CD4-positive, alpha-beta T cell treated with Interleukin-15 for 1 hour (primary cell): ENCODE measurements at regions not wholly inside any gene's neighbourhood (a gene's known extent, or its start where the extent isn't known, plus 50 kb on each side); places are given as distances from the start of the nearest gene placed in this dataset.
"Not testable (repeated sequence)": the region's sequence is repeated elsewhere in the genome, so short reads cannot be mapped to it uniquely, and the experiment has no call there.

Experiments used
- DNase-seq: peaks from one replicate; pipeline ENCODE4 v3.0.0-alpha.2; 2020

DNA sequence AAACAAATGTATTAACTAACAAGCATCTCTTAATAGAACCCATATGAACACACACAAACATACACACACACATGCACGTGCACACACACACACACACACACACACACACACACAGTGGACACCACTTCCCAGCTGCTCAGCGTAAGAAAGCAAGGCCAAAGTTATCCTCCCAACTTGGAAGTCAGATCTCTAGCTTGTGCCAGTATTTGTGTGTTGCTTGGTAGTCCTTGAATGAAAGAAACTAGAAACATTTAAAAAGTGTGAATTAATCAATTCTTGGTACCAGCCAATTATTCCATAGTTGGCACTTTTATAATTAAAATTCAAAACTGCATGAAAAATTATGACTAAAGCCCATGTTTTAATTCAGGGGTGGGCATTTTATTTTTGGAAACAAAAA, 178.1 kb downstream of the TMEM161B start:
- DNase-seq, result no peak

- no peak for DNase-seq
Observed at GRCh38 chr5:88089719-88090390, 178.8 kb downstream of the TMEM161B start.

GRCh38 chr5:88085462-88085861, 183.2 kb downstream of the TMEM161B start:
- no peak for DNase-seq

DNA sequence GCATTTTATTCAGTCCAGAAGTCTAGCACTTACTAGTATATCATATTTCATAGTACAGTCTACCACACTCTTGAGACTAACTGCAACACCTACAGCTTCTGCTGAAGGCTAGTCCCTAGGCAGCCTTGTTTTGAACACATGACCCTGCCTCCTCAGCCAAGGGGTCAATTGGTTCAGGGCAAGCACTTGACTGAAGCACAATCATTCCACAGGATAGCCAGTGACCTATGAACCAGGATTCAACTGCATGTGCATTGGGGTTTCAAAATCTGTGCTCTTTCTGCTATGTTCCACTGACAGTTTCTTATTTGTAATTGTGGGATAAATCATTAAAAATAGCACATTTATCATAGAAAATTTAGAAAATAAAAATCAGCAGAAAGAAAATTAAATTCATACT, 186.8 kb downstream of the TMEM161B start:
- DNase-seq, result no peak

GRCh38 chr5:88063813-88064212, 204.8 kb downstream of the TMEM161B start:
- DNase-seq, result no peak

GRCh38 chr5:88060194-88060593, 208.5 kb downstream of the TMEM161B start:
- DNase-seq, result no peak

GRCh38 chr5:88058625-88059024, 210.0 kb downstream of the TMEM161B start:
- no peak for DNase-seq

- not testable (repeated sequence) for DNase-seq
Observed at GRCh38 chr5:88052468-88052867, 216.2 kb downstream of the TMEM161B start.

DNA sequence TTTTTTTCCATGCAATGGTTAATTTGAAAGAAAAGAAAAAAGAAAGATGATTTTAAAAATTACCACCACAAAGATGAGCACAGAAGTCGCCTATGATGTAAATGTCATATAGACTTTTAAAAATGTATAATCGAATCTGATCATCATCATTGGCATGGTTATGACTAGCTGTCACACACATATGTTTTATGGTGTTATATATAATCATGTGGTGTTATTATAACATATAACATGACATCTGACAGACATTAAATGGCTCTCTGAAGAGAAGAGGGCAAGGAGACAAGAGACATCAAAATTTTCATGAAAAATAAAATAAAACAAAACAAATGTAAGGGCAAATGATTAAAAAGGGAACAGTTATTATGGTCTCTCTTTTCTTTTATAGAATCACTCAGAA, 217.5 kb downstream of the TMEM161B start:
- DNase-seq, result no peak

DNA sequence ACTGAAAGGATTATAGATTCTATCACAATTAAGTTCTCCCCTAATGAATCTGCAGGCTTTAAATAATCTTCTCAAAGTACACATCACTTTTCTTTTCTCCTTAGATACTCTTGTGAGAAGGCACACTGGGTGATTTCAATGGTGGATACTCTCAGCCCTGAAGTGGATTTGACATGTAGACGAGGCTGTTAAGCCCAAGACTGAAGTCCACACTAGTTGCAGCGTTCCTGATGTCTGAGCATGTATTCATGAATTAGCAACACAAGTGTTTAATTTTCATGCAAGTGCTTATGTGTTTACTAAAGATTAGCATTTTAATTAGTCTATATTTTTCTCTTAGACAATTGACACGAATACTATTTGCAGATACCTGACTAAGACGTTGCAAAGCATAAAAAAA, 218.9 kb downstream of the TMEM161B start:
- no peak for DNase-seq

DNA sequence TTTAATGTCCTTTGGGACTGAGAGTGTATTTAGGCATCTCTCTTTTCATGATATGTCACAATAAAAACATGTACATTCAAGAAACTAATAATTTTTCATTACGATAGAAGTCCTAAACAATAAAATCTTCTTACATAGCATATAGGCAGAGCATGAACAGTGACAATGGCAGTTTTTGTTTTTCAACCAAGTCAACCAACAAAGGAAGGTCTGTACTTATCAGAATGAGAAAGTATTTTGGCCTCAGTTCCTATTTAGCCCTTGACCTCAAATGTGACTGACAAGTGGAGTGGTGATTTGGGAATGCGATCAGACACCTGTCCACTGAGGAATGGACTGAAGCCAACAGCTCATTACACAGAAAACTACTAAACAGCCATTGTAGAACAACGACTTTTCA, 219.5 kb downstream of the TMEM161B start:
- no peak for DNase-seq

- DNase-seq, result no peak
Observed at GRCh38 chr5:88045931-88046461, 222.6 kb downstream of the TMEM161B start.

DNA sequence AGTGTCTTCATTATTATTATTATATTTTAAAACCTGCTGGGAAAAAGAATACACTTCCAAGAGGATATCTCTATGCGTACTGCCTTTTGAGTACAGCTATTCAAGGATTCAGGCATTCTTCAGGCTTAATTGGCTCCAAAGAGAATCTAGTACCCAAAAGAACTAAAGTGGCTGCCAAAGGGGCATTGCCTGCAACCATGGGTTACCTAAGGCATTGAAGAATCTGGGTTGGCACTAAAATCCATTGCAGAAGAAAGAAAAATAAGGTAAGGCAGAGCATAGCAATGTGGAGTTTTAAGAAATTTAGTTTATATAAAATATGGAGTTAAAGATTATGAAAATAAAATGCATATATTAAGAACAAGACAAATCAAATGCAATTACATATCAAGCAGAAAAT, 223.5 kb downstream of the TMEM161B start:
- DNase-seq, result no peak

DNA sequence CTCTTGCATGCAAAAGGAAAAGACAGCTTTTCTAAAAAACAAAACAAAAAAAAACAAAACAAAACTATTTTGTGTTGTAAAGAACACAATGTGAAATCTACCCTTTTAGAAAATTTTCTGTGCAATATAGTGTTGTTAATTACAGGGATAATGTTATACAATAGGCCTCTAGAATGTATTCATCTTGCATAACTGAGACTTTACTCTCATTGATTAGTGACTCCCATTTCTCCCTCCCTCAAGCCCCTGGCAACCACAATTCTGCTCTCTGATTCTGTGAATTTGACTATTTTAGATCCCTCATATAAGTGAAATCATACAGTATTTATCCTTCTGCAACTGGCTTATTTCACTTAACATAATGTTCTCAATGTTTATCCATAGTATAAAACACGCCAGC, 234.1 kb downstream of the TMEM161B start:
- DNase-seq, result no peak

DNA sequence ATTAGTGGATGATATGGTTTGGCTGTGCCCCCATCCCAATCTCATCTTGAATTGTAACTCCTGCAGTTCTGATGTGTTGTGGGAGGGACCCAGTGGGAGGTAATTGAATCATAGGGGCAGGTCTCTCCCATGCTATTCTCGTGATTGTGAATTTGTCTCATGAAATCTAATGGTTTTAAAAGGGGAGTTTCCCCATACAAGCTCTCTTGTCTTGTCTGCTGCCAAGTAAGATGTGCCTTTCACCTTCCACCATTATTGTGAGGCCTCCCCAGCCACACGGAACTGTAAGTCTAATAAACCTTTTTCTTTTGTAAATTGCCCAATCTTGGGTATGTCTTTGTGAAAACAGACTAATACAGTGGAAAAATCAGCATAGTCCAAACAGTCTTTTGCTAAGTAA, 235.5 kb downstream of the TMEM161B start:
- no peak for DNase-seq

GRCh38 chr5:88029011-88029410, 239.6 kb downstream of the TMEM161B start:
- DNase-seq, result no peak

GRCh38 chr5:88021141-88021540, 247.5 kb downstream of the TMEM161B start:
- no peak for DNase-seq

DNA sequence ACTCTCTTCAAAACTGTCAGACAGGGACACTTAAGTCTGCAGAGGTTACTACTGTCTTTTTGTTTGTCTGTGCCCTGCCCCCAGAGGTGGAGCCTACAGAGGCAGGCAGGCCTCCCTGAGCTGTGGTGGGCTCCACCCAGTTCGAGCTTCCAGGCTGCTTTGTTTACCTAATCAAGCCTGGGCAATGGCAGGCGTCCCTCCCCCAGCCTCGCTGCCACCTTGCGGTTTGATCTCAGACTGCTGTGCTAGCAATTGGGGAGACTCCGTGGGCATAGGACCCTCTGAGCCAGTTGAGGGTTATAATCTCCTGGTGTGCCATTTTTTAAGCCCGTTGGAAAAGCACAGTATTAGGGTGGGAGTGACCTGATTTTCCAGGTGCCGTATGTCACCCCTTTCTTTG, 253.7 kb downstream of the TMEM161B start:
- not testable (repeated sequence) for DNase-seq

- DNase-seq, result no peak
Observed at GRCh38 chr5:88000877-88001276, 267.8 kb downstream of the TMEM161B start.

- DNase-seq, result no peak
Observed at GRCh38 chr5:87997662-87998061, 271.0 kb downstream of the TMEM161B start.

- no peak for DNase-seq
Observed at GRCh38 chr5:87966213-87966612, 302.4 kb downstream of the TMEM161B start.

- no peak for DNase-seq
Observed at GRCh38 chr5:87954121-87954520, 314.5 kb downstream of the TMEM161B start.

DNA sequence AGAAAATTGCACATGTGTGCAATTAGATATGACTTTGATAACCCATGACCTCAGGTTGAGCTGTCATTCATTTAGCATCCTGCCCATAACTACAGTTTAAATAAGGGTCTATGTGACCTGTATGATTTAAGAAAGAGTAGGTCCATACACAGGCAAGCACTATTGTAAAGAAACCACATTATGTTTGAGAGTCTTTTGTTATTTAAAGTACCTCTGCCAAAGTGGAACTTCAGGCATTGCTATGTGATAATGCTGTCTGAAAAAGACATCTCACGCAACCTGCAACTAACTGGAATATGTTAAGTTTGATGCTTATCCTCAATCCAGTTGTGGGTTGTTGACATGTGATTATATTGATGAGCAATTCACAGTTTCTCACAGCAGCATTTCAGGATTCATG, 317.0 kb downstream of the TMEM161B start:
- no peak for DNase-seq

- no peak for DNase-seq
Observed at GRCh38 chr5:87949676-87950631, 318.7 kb downstream of the TMEM161B start.
